H1 (cell line): ENCODE measurements at regions not wholly inside any gene's neighbourhood (a gene's known extent, or its start where the extent isn't known, plus 50 kb on each side); places are given as distances from the start of the nearest gene placed in this dataset.

Source experiments
- CTCF ChIA-PET: fragments of 300-600 bp; sonication (Branson Sonifier 250); formaldehyde crosslinking; loops from one replicate; lab custom pipeline; 2021; ENCODE audit not compliant: partially characterized antibody; lab: Charles Lee
- POLR2A ChIA-PET: fragments of 300-600 bp; sonication (Branson Sonifier 250); formaldehyde crosslinking; loops from one replicate; lab custom pipeline; 2021; ENCODE audit warnings: inconsistent platforms; ENCODE audit not compliant: partially characterized antibody; lab: Charles Lee
- DNase-seq, 2 experiments: peaks; one replicate each; pipeline versions ENCODE4 v3.0.0 to v3.0.0-alpha.2; 2010 to 2022; ENCODE audit warnings: low spot score in 2 of 2, low read depth in 1 of 2, mixed read lengths in 1 of 2
- FAIRE-seq: peaks from 2 replicates; lab custom pipeline; 2011; peaks lifted over from hg19 to GRCh38; lab: Jason Lieb, UNC
- H2AFZ ChIP-seq: 2 replicates; pipeline ENCODE4 v1.8.1; 2012; ENCODE audit warnings: low read length, inconsistent platforms
- H2AK5ac ChIP-seq: 2 replicates; pipeline ENCODE4 v1.6.1; 2013; ENCODE audit warnings: low read depth, low read length
- H2BK120ac ChIP-seq: replicated peaks from 2 replicates; pipeline ENCODE3; 2013; ENCODE audit warnings: low read depth, low read length, inconsistent platforms
- H2BK12ac ChIP-seq: 2 replicates; pipeline ENCODE4 v1.6.1; 2013; ENCODE audit warnings: low read depth, low read length
- H2BK15ac ChIP-seq: 2 replicates; pipeline ENCODE4 v1.6.1; 2013; ENCODE audit warnings: low read length
- H2BK20ac ChIP-seq: 2 replicates; pipeline ENCODE4 v1.6.1; 2013; ENCODE audit warnings: low read length
- H2BK5ac ChIP-seq: 2 replicates; pipeline ENCODE4 v1.6.1; 2013; ENCODE audit warnings: low read depth, low read length
- H3K14ac ChIP-seq: 2 replicates; pipeline ENCODE4 v1.6.1; 2013; ENCODE audit warnings: inconsistent platforms; ENCODE audit not compliant: insufficient read length
- H3K18ac ChIP-seq: 2 replicates; pipeline ENCODE4 v1.6.1; 2013; ENCODE audit warnings: low read length; ENCODE audit errors: extremely low read depth
- H3K23ac ChIP-seq: 2 replicates; pipeline ENCODE4 v1.6.1; 2013; ENCODE audit warnings: inconsistent platforms; ENCODE audit not compliant: insufficient read length
- H3K23me2 ChIP-seq: 2 replicates; pipeline ENCODE4 v1.6.1; 2013; ENCODE audit warnings: low read depth, low read length
- H3K27ac ChIP-seq: 2 replicates; pipeline ENCODE4 v1.6.1; 2011; ENCODE audit warnings: low read depth, low read length, inconsistent platforms
- H3K27me3 ChIP-seq, 4 experiments: replicated peaks in 1 of 4; 1 replicate in 1 of 4; 2 replicates in 3 of 4; pipeline versions ENCODE4 v1.6.1 to v1.8.1; 2011 to 2013; ENCODE audit warnings: low read length in 3 of 4, mild to moderate bottlenecking in 3 of 4, inconsistent platforms in 2 of 4, mixed read lengths in 2 of 4, moderate library complexity in 1 of 4; ENCODE audit not compliant: control insufficient read depth in 3 of 4, insufficient read depth in 3 of 4; ENCODE audit errors: extremely low read depth in 1 of 4
- H3K36me3 ChIP-seq, 4 experiments: 2 replicates each; pipeline versions ENCODE4 v1.6.1 to v1.8.1; 2011 to 2013; ENCODE audit warnings: mild to moderate bottlenecking in 4 of 4, low read length in 3 of 4, moderate library complexity in 2 of 4, control low read depth in 1 of 4, inconsistent platforms in 1 of 4; ENCODE audit not compliant: insufficient read depth in 4 of 4, control insufficient read depth in 2 of 4
- H3K4ac ChIP-seq: replicated peaks from 2 replicates; pipeline ENCODE3; 2013; ENCODE audit warnings: low read length, low read depth, mixed read lengths, inconsistent platforms; ENCODE audit not compliant: insufficient read length
- H3K4me1 ChIP-seq, 4 experiments: replicated peaks in 1 of 4; 1 replicate in 1 of 4; 2 replicates in 3 of 4; pipeline versions ENCODE4 v1.6.1 to v1.8.1; 2011 to 2013; ENCODE audit warnings: low read length in 3 of 4, inconsistent platforms in 2 of 4, mixed read lengths in 1 of 4; ENCODE audit not compliant: insufficient read depth in 4 of 4, control insufficient read depth in 3 of 4
- H3K4me2 ChIP-seq, 2 experiments: 2 replicates each; pipeline versions ENCODE4 v1.6.1 to v1.8.1; 2011 to 2013; ENCODE audit warnings: low read depth in 2 of 2, low read length in 2 of 2, control low read depth in 1 of 2, inconsistent platforms in 1 of 2, mild to moderate bottlenecking in 1 of 2; ENCODE audit not compliant: insufficient read depth in 1 of 2
- H3K4me3 ChIP-seq, 4 experiments: fragments of 200-600, 300-600 bp in 1 of 4; sonication (generic), shearing (Covaris generic), sonication (Bioruptor Twin) in 1 of 4; 2 replicates each; pipeline versions ENCODE4 v1.5.1 to v1.8.1; 2011 to 2016; ENCODE audit warnings: low read length in 4 of 4, low read depth in 3 of 4, control low read depth in 2 of 4, inconsistent platforms in 2 of 4, mild to moderate bottlenecking in 2 of 4, mixed read lengths in 1 of 4, moderate library complexity in 1 of 4; ENCODE audit not compliant: insufficient read depth in 2 of 4; ENCODE audit errors: extremely low read depth in 1 of 4
- H3K56ac ChIP-seq: replicated peaks from 2 replicates; pipeline ENCODE3; 2013; ENCODE audit warnings: low read depth, mild to moderate bottlenecking, mixed read lengths, low read length, inconsistent platforms; ENCODE audit not compliant: insufficient read length
- H3K79me1 ChIP-seq: 2 replicates; pipeline ENCODE4 v1.6.1; 2013; ENCODE audit warnings: low read depth, low read length, control low read depth
- H3K79me2 ChIP-seq, 2 experiments: 2 replicates each; pipeline versions ENCODE4 v1.6.1 to v1.8.1; 2012 to 2013; ENCODE audit warnings: low read length in 2 of 2, mild to moderate bottlenecking in 2 of 2, inconsistent platforms in 1 of 2; ENCODE audit not compliant: insufficient read depth in 2 of 2, control insufficient read depth in 1 of 2
- H3K9ac ChIP-seq, 4 experiments: replicated peaks in 1 of 4; 1 replicate in 1 of 4; 2 replicates in 3 of 4; pipeline versions ENCODE4 v1.6.1 to v1.8.1; 2011 to 2013; ENCODE audit warnings: low read depth in 3 of 4, low read length in 3 of 4, control low read depth in 2 of 4, mild to moderate bottlenecking in 2 of 4, moderate library complexity in 2 of 4, inconsistent platforms in 1 of 4; ENCODE audit errors: extremely low read depth in 1 of 4
- H3K9me3 ChIP-seq, 2 experiments: 2 replicates each; pipeline versions ENCODE4 v1.6.1 to v1.8.1; 2012 to 2013; ENCODE audit warnings: mild to moderate bottlenecking in 2 of 2, moderate library complexity in 2 of 2, control low read depth in 1 of 2, inconsistent platforms in 1 of 2, low read depth in 1 of 2, low read length in 1 of 2, mixed read lengths in 1 of 2; ENCODE audit not compliant: insufficient read depth in 2 of 2
- H4K20me1 ChIP-seq, 2 experiments: replicated peaks in 1 of 2; 2 replicates each; pipeline versions ENCODE3 to v1.8.1; 2011 to 2013; ENCODE audit warnings: inconsistent platforms in 2 of 2, low read length in 2 of 2, mild to moderate bottlenecking in 1 of 2; ENCODE audit not compliant: insufficient read depth in 2 of 2, control insufficient read depth in 1 of 2
- H4K5ac ChIP-seq: 2 replicates; pipeline ENCODE4 v1.6.1; 2013; ENCODE audit warnings: low read length, low read depth, mixed read lengths, inconsistent platforms; ENCODE audit not compliant: insufficient read length
- H4K8ac ChIP-seq: 2 replicates; pipeline ENCODE4 v1.8.0; 2013; ENCODE audit warnings: mild to moderate bottlenecking, moderate library complexity, low read length, inconsistent platforms; ENCODE audit not compliant: insufficient read depth; ENCODE audit errors: extremely low read depth
- H4K91ac ChIP-seq: replicated peaks from 2 replicates; pipeline ENCODE3; 2013; ENCODE audit warnings: low read length, mixed read lengths, inconsistent platforms; ENCODE audit not compliant: insufficient read length
- CREB1 ChIP-seq: IDR thresholded peaks from 2 replicates; pipeline ENCODE4 v1.6.1; 2012; ENCODE audit warnings: inconsistent platforms
- GABPA ChIP-seq: IDR thresholded peaks from 2 replicates; pipeline ENCODE4 v1.6.1; 2011; ENCODE audit warnings: mild to moderate bottlenecking, low read length, moderate library complexity, borderline replicate concordance; ENCODE audit not compliant: insufficient read depth
- RFX5 ChIP-seq: IDR thresholded peaks from 2 replicates; pipeline ENCODE4 v1.6.1; 2011; ENCODE audit warnings: low read depth, low read length, improper control_type of control experiment, borderline replicate concordance
- SP4 ChIP-seq: IDR thresholded peaks from 2 replicates; pipeline ENCODE4 v1.6.1; 2012; ENCODE audit warnings: low read length, inconsistent platforms
- TEAD4 ChIP-seq: IDR thresholded peaks from 2 replicates; pipeline ENCODE4 v1.6.1; 2012; ENCODE audit warnings: low read depth, low read length, inconsistent platforms, mixed read lengths
- ZNF274 ChIP-seq: IDR thresholded peaks from 2 replicates; pipeline ENCODE4 v1.7.0; 2012; ENCODE audit warnings: low read length, borderline replicate concordance; ENCODE audit errors: extremely low read depth
- WGBS, 2 experiments: shearing (Covaris generic) in 1 of 2; methylation state at CpG; one replicate each; pipeline versions ENCODE4 v1.1.6 to v1.1.7; 2013 to 2015; ENCODE audit warnings: low lambda C conversion rate in 2 of 2, mixed read lengths in 2 of 2, inconsistent platforms in 1 of 2, low coverage in 1 of 2, missing lambda C conversion rate in 1 of 2; ENCODE audit not compliant: insufficient replicate concordance in 2 of 2, insufficient coverage in 1 of 2, insufficient read length in 1 of 2; ENCODE audit errors: extremely low coverage in 1 of 2, missing lambda C conversion rate in 1 of 2; 5-methylcytosine and 5-hydroxymethylcytosine counted together
- TF ChIP-seq, protein P1 (sequence below): IDR thresholded peaks from 2 replicates; pipeline ENCODE4 v1.6.1; 2012; ENCODE audit warnings: low read length, inconsistent platforms

DNA sequence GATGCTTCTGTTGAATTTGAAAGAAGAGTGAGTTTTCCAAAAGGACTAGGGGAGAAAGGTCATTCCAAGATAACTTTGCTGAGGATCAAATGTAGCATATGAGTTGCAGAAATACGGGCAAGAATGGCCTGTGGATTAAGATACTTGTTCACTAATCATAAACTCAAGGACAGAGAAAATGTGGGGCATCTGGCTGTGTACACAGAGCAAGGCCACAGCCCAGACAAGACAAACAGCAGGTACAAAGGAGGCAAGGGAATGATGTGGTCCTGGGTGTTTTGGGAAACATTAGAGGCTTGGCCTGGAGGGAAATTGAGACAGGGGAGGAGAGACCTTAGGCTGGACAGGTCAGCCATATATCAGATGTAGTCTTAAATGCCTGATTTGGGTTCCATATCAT lies 254.8 kb downstream of the TTC32 start:
- H2BK120ac ChIP-seq, result no peak overlapping the region
- no peaks in the 10 kb centered on the region for H3K36me3 ChIP-seq
- ChIA-PET CTCF (no interaction called here), POLR2A (no interaction called here)
- no peaks in the 10 kb centered on the region for H3K79me1 ChIP-seq
- no peak overlapping the region for H2BK20ac ChIP-seq
- no peak for DNase-seq
- FAIRE-seq, result no peak
- H4K8ac ChIP-seq, result no peak overlapping the region
- no peak overlapping the region for H4K5ac ChIP-seq
- no peak overlapping the region for H2BK5ac ChIP-seq
- no peak overlapping the region for H3K9ac ChIP-seq
- no peak overlapping the region for H2AK5ac ChIP-seq
- no peaks in the 10 kb centered on the region for H3K4me1 ChIP-seq
- no peak overlapping the region for H3K23ac ChIP-seq
- H2BK15ac ChIP-seq, result no peak overlapping the region
- no peak overlapping the region for H3K56ac ChIP-seq
- no peak overlapping the region for H3K18ac ChIP-seq
- H3K9me3 ChIP-seq, result no peaks in the 10 kb centered on the region
- no peaks in the 10 kb centered on the region for H4K20me1 ChIP-seq
- no peaks in the 10 kb centered on the region for H3K23me2 ChIP-seq
- 73% methylated on average over 1 of the region's 1 CpG; no CpG with 5 or more reads in 1 of the 2 experiments for WGBS, 2 experiments
- H2BK12ac ChIP-seq, result no peak overlapping the region
- H3K4me2 ChIP-seq, result no peak overlapping the region
- H3K27ac ChIP-seq, result no peak overlapping the region
- no peaks in the 10 kb centered on the region for H3K79me2 ChIP-seq
- H3K4me3 ChIP-seq, result no peak overlapping the region
- no peak overlapping the region for H2AFZ ChIP-seq
- no peaks in the 10 kb centered on the region for H3K27me3 ChIP-seq
- H3K4ac ChIP-seq, result no peak overlapping the region
- H4K91ac ChIP-seq, result no peak overlapping the region
- H3K14ac ChIP-seq, result no peak overlapping the region
- TF ChIP-seq RFX5, result no peak
- TF ChIP-seq, protein P1, sequence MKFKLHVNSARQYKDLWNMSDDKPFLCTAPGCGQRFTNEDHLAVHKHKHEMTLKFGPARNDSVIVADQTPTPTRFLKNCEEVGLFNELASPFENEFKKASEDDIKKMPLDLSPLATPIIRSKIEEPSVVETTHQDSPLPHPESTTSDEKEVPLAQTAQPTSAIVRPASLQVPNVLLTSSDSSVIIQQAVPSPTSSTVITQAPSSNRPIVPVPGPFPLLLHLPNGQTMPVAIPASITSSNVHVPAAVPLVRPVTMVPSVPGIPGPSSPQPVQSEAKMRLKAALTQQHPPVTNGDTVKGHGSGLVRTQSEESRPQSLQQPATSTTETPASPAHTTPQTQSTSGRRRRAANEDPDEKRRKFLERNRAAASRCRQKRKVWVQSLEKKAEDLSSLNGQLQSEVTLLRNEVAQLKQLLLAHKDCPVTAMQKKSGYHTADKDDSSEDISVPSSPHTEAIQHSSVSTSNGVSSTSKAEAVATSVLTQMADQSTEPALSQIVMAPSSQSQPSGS, result no peak
- no peak for TF ChIP-seq SP4
- no peak for TF ChIP-seq ZNF274
- TF ChIP-seq GABPA, result no peak
- TF ChIP-seq TEAD4, result no peak
- no peak for TF ChIP-seq CREB1
